ENCODE measurements at regions not wholly inside any gene's neighbourhood (a gene's known extent, or its start where the extent isn't known, plus 50 kb on each side); places are given as distances from the start of the nearest gene placed in this dataset.

DNA sequence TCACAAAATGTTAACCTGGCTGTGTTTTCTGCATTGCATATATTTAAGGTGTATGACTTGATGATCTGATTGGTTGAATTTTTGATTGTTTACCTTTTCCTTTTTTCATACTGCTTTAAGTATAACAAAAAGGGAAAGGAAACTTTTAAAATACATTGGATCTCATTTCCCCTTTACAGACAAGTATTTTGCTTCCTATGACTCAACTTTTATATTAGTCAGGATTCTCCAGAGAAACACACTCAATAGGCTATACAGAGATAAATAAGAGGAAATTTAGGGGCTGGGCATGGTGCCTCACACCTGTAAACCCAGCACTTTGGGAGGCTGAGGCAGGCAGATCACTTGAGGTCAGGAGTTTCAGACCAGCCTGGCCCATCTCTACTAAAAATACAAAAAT is 205.8 kb downstream of the TJP1 start:
- H3K79me2 ChIP-seq (ENCODE audit: insufficient read depth, low read depth): no peaks in the 10 kb centered on the region
- no peaks in the 10 kb centered on the region for H3K4me1 ChIP-seq (ENCODE audit: low read depth, poor library complexity, severe bottlenecking)
- no peak overlapping the region for H3K4me3 ChIP-seq (IDR thresholded peaks at IDR 0.05; ENCODE audit: insufficient read depth, low read depth, low read length)
- no peaks in the 10 kb centered on the region for H4K20me1 ChIP-seq (ENCODE audit: insufficient read depth)
- no peak overlapping the region for H3K9ac ChIP-seq
- H3K36me3 ChIP-seq (ENCODE audit: insufficient read depth): no peaks in the 10 kb centered on the region
- no peaks in the 10 kb centered on the region for H3K27me3 ChIP-seq (ENCODE audit: insufficient read depth, low read depth)
- H3K27ac ChIP-seq: no peak overlapping the region
- TF ChIP-seq, protein P1, sequence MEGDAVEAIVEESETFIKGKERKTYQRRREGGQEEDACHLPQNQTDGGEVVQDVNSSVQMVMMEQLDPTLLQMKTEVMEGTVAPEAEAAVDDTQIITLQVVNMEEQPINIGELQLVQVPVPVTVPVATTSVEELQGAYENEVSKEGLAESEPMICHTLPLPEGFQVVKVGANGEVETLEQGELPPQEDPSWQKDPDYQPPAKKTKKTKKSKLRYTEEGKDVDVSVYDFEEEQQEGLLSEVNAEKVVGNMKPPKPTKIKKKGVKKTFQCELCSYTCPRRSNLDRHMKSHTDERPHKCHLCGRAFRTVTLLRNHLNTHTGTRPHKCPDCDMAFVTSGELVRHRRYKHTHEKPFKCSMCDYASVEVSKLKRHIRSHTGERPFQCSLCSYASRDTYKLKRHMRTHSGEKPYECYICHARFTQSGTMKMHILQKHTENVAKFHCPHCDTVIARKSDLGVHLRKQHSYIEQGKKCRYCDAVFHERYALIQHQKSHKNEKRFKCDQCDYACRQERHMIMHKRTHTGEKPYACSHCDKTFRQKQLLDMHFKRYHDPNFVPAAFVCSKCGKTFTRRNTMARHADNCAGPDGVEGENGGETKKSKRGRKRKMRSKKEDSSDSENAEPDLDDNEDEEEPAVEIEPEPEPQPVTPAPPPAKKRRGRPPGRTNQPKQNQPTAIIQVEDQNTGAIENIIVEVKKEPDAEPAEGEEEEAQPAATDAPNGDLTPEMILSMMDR (conservative IDR thresholded peaks at IDR 0.05; ENCODE audit: low read depth, low read length): no peak
- H3K4me2 ChIP-seq: no peak overlapping the region
- no peak overlapping the region for H2AFZ ChIP-seq (ENCODE audit: low read depth)

DNA sequence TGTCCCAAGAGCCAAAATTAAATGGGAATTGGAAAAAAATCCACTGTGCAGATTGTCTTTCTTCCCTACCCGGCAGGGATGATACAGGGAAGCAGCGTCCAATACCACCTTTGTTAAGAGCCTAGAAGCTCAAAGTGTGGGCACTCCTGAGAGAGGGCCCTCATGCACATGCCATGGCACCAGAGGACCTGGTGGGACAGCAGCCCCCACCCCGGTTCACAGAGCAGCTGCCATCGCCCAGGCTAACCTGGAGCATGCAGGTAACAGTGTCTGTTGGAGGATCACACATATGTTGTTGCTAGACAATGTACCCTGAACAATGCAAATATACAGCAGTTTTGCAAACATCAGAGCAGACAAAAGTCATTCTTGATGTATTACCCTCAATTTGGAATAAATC is 206.5 kb downstream of the TJP1 start:
- no peaks in the 10 kb centered on the region for H3K27me3 ChIP-seq (ENCODE audit: insufficient read depth, low read depth)
- TF ChIP-seq, protein P1 (conservative IDR thresholded peaks at IDR 0.05; ENCODE audit: low read depth, low read length): no peak
- H3K4me1 ChIP-seq (ENCODE audit: low read depth, poor library complexity, severe bottlenecking): no peaks in the 10 kb centered on the region
- H2AFZ ChIP-seq (ENCODE audit: low read depth): no peak overlapping the region
- no peaks in the 10 kb centered on the region for H3K79me2 ChIP-seq (ENCODE audit: insufficient read depth, low read depth)
- H4K20me1 ChIP-seq (ENCODE audit: insufficient read depth): no peaks in the 10 kb centered on the region
- H3K9ac ChIP-seq: no peak overlapping the region
- H3K4me2 ChIP-seq: no peak overlapping the region
- no peak overlapping the region for H3K4me3 ChIP-seq (IDR thresholded peaks at IDR 0.05; ENCODE audit: insufficient read depth, low read depth, low read length)
- no peaks in the 10 kb centered on the region for H3K36me3 ChIP-seq (ENCODE audit: insufficient read depth)
- H3K27ac ChIP-seq: no peak overlapping the region

DNA sequence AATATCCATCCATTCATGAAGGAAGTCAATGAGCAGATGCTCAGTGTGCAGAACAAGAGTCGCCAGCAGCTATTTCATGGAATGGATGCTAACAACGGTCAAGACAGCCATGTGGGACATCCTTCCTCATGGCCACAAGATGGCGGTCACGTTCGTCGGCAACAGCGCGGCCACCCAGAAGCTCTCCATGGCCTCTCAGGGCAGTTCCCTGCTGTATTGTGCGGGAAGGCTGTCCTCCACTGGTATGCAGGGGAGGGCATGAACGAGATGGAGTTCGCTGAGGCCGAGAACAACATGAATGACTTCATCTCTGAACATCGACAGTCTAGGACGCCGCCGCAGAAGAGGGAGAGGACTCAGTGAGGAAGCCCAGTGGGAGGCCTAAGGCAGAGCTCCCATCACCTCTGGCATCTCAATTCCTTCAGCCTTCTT is 208.3 kb downstream of the TJP1 start:
- Histone ChIP-seq H2AFZ (ENCODE audit: low read depth) (no peak overlapping the region), H3K27ac (no peak overlapping the region), H3K27me3 (ENCODE audit: insufficient read depth, low read depth) (no peaks in the 10 kb centered on the region), H3K79me2 (ENCODE audit: insufficient read depth, low read depth) (no peaks in the 10 kb centered on the region), H3K9ac (no peak overlapping the region), H4K20me1 (ENCODE audit: insufficient read depth) (no peaks in the 10 kb centered on the region), H3K4me2 (no peak overlapping the region), H3K4me1 (ENCODE audit: low read depth, poor library complexity, severe bottlenecking) (no peaks in the 10 kb centered on the region), H3K36me3 (ENCODE audit: insufficient read depth) (no peaks in the 10 kb centered on the region), H3K4me3 (IDR thresholded peaks at IDR 0.05; ENCODE audit: insufficient read depth, low read depth, low read length) (no peak overlapping the region)
- TF ChIP-seq, protein P1 (conservative IDR thresholded peaks at IDR 0.05; ENCODE audit: low read depth, low read length): no peak

DNA sequence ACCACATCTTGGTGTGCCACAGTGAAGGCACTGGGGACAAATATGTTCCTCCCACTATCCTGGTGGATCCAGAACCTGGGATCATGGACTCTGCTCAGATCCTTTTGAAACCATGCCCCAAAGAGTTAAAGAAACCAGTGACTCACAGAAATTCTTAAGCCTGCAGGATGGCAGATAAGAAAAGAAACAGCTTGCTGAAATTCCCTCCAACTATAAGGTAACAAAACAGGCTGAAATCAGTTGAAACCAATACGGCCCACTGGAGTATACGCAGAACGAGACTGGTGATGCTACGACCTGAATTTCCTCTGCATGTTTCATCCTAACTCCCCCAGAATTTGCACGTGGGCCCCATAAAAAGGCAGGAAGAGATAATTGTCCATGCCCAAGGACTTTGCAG is 209.6 kb downstream of the TJP1 start:
- Histone ChIP-seq H3K9ac (no peak overlapping the region), H3K4me3 (IDR thresholded peaks at IDR 0.05; ENCODE audit: insufficient read depth, low read depth, low read length) (no peak overlapping the region), H3K27ac (no peak overlapping the region), H3K36me3 (ENCODE audit: insufficient read depth) (no peaks in the 10 kb centered on the region), H4K20me1 (ENCODE audit: insufficient read depth) (no peaks in the 10 kb centered on the region), H3K27me3 (ENCODE audit: insufficient read depth, low read depth) (no peaks in the 10 kb centered on the region), H2AFZ (ENCODE audit: low read depth) (no peak overlapping the region), H3K4me1 (ENCODE audit: low read depth, poor library complexity, severe bottlenecking) (no peaks in the 10 kb centered on the region), H3K79me2 (ENCODE audit: insufficient read depth, low read depth) (no peaks in the 10 kb centered on the region), H3K4me2 (no peak overlapping the region)
- TF ChIP-seq, protein P1 (conservative IDR thresholded peaks at IDR 0.05; ENCODE audit: low read depth, low read length): no peak

All from KMS-11 (cell line).